Adrenal gland (tissue), 5 donors: ENCODE measurements at regions not wholly inside any gene's neighbourhood (a gene's known extent, or its start where the extent isn't known, plus 50 kb on each side); places are given as distances from the start of the nearest gene placed in this dataset.

Experiments used
- CTCF ChIP-seq, 6 experiments: fragments of 450-650 bp in 4 of 6; fragments of 200-600 bp in 2 of 6; sonication (generic) in 1 of 6; IDR thresholded peaks; 1 replicate in 5 of 6; 2 replicates in 1 of 6; pipeline versions ENCODE4 v1.5.1 to v1.8.0; 2016 to 2021; ENCODE audit warnings: antibody characterized with exemption in 6 of 6, mild to moderate bottlenecking in 2 of 6, moderate library complexity in 1 of 6
- POLR2A ChIP-seq, 2 donors: fragments of 450-650 bp; IDR thresholded peaks; one replicate each; pipeline ENCODE4 v1.6.1; 2017; ENCODE audit warnings: antibody characterized with exemption in 2 of 2, mild to moderate bottlenecking in 2 of 2, moderate library complexity in 1 of 2
- donor health status: DM: no; HTN: no; CAD: no.

DNA sequence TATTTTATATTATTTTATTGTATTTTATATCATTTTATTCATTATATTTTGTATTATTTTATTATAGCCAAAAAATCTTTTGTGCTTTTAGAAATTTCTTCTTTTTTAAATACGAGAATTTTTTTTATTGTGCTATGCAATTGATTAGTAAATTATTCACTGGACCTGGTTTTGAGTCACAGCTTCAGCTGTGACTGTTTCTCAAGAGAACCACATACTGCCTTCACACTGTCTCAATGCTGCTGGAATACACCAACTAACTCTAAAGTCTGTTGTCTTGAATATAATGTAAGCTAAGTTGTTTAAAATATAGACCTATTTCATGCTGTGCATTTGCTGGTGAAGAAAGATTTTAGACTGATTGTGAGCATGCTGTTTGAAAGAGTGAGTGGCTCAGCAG lies 423.6 kb downstream of the NDFIP2 start:
- TF ChIP-seq POLR2A (IDR thresholded peaks at IDR 0.05) (no peak), CTCF (IDR thresholded peaks at IDR 0.05) (no peak)
